ENCODE measurements at regions not wholly inside any gene's neighbourhood (a gene's known extent, or its start where the extent isn't known, plus 50 kb on each side); places are given as distances from the start of the nearest gene placed in this dataset.

DNA sequence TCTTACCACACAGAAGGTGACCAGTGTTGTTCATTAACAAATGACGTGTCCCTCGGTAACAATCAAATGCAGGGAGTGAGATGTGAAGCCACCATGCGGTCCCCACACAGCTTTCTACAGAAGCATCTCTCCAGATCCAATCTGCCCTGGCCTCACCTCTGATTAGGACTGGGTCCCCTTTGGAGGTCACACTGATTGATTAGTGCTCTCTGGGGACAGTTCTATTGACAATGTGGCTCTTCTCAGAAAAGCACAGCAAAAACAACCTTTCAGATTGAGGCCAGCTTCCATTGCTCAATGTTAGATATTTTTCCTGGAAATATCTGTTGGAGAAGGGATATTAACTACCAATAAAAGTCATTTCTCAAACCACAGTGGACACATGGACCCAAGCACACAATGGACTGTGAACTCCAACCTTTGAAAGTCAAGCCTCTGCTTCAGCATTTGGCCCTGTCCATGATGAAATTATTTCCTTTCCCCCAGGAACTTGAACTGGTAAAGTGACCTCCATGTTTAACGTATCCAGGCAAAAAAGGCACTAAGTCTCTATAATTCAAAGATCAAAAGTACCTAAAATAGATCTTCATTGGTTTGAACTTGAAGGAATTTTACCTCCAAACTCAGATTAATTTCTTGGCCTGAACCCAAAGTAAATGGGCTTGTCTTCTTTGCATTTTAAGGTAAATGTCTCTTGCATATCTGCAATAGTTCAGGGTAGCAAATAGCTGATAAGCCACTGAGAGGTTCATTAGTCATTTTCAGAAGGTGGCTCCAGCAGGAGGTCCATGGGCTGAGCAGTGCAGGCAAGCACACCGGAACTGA, 118.5 kb downstream of the FOXA2 start:
- no peak for DNase-seq
- H3K27me3 Mint-ChIP-seq (ENCODE audit: low read depth): no peaks in the 10 kb centered on the region
- no peak for ATAC-seq
- H3K4me3 Mint-ChIP-seq: no peak overlapping the region
- H3K9me3 Mint-ChIP-seq: peaks cover 6% of the 10 kb centered on the region
- no peaks in the 10 kb centered on the region for H3K36me3 Mint-ChIP-seq (ENCODE audit: insufficient read depth)
- H3K4me1 Mint-ChIP-seq (ENCODE audit: low read depth): no peaks in the 10 kb centered on the region

DNA sequence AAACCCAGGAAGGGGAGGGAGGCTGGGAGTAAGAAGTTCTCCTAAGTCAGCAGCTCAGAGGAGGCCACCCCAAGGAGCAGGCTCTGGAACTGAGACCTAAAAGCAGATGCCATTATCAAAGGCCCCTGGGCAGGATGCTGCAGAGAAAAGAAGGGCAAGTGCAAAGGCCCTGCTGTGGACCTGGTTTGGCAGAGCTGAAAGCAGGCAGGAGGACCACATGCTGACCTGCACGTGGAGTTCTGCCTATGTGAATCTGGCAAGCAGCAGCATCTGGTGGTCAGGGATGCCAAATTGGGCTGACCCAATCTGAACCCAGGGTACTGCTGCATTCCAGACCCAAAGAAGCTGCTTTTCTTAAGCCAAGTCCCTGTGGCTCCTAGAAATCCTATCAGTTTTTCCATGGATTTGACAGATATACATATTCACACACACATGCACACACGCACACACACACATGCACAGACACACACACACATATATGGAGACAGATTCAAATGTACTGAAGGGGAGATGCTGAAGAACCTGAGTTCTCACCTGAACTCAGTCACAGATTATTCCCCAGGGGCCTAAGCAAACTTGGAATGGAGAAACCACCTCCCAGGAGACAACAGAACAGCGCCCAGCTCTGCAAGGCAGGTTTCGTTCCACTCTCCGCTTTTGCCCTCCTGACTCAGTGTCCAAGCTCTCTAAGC, 119.9 kb downstream of the FOXA2 start:
- Mint-ChIP-seq H3K36me3 (ENCODE audit: insufficient read depth) (no peaks in the 10 kb centered on the region), H3K27me3 (ENCODE audit: low read depth) (no peaks in the 10 kb centered on the region), H3K9me3 (peaks cover 3% of the 10 kb centered on the region), H3K4me1 (ENCODE audit: low read depth) (no peaks in the 10 kb centered on the region), H3K4me3 (no peak overlapping the region)
- ATAC-seq (no peak), DNase-seq (no peak)

DNA sequence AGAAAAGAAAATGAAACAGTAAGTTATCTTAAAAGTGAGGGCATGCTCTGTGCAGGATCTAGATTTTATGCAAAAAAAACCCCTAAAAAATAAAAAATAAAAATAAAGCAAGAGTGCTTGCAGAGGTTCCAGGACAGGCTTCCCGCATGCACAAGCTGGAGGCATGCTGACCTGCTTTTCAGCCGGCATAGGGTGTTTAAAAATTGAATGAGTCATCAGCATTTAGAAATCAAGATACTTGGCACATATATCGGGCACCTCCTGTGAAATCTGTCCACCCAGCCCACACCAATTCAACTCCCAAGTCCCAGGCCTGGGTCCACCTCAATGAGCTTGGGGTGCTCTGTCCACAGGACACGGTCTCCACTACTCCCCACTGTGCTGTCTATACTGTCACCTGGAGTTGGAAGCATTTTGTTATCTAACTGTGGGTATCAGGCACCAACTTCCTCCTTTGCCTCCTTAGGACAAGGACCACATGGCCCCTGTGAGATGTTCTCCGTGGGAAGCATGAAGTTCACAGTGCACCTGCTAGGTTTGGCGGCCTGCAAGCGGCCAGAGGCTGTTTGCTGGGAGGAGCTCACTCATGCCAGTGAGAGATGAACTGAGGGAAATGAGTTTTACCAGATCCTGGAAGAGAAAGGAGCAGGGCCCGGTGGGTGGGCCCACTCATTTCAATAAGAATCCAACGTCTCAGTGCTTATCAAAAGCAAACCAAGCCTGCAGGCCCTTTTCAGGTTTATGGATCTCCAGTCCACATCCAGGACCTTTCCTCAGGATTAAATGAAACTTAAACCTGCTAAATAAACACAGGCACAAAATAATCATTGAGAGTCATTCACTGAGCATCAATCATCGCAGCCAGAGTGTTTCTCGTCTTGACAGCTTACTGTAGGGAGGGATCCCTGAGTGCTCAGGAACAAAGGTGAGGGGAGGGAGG, 121.1 kb downstream of the FOXA2 start:
- no peaks in the 10 kb centered on the region for H3K4me1 Mint-ChIP-seq (ENCODE audit: low read depth)
- H3K4me3 Mint-ChIP-seq: no peak overlapping the region
- H3K9me3 Mint-ChIP-seq: peaks cover 3% of the 10 kb centered on the region
- ATAC-seq (no peak), DNase-seq (no peak)
- no peaks in the 10 kb centered on the region for H3K36me3 Mint-ChIP-seq (ENCODE audit: insufficient read depth)
- H3K27me3 Mint-ChIP-seq (ENCODE audit: low read depth): no peaks in the 10 kb centered on the region

DNA sequence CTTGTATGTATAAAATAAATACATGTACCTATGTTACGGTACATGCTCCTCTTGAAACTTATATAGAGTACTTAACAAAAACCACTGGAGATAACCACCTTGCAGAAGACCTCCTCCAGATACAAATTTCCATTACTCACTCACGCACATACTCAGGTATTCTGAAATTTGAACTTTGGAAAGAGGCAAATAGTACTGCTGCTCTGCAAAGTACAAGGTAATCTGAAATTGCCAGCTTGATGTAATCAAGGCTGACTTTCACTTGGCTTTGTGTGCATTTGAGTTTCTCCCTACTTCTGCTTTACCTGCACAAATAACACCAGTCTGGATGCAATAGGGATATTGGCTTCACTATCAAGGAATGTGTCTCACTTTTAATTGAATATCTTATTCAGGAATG, 123.6 kb downstream of the FOXA2 start:
- no peaks in the 10 kb centered on the region for H3K4me1 Mint-ChIP-seq (ENCODE audit: low read depth)
- no peak for DNase-seq
- H3K27me3 Mint-ChIP-seq (ENCODE audit: low read depth): no peaks in the 10 kb centered on the region
- no peaks in the 10 kb centered on the region for H3K36me3 Mint-ChIP-seq (ENCODE audit: insufficient read depth)
- no peak overlapping the region for H3K4me3 Mint-ChIP-seq
- H3K9me3 Mint-ChIP-seq: no peaks in the 10 kb centered on the region
- no peak for ATAC-seq

DNA sequence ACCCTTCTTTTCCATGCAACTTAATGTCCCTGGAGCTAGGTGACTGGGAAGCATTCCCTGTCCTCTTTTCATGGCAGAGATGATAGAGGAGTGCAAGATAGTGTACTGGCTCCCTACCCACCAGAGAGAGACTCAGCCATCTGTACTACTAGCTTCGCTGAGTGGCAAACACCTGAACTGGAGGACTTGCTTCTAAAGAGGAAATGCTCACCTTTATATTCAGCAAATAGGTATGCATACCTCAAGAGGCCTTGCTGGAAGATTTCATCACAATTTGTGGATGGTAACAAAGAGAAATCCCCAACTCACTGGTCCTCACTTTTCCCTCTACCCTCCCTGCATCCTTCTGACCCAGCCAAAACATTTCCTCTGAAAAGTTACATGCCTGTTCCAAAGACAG, 124.1 kb downstream of the FOXA2 start:
- DNase-seq (no peak), ATAC-seq (no peak)
- no peaks in the 10 kb centered on the region for H3K27me3 Mint-ChIP-seq (ENCODE audit: low read depth)
- H3K9me3 Mint-ChIP-seq: no peaks in the 10 kb centered on the region
- no peaks in the 10 kb centered on the region for H3K36me3 Mint-ChIP-seq (ENCODE audit: insufficient read depth)
- H3K4me3 Mint-ChIP-seq: no peak overlapping the region
- H3K4me1 Mint-ChIP-seq (ENCODE audit: low read depth): no peaks in the 10 kb centered on the region

DNA sequence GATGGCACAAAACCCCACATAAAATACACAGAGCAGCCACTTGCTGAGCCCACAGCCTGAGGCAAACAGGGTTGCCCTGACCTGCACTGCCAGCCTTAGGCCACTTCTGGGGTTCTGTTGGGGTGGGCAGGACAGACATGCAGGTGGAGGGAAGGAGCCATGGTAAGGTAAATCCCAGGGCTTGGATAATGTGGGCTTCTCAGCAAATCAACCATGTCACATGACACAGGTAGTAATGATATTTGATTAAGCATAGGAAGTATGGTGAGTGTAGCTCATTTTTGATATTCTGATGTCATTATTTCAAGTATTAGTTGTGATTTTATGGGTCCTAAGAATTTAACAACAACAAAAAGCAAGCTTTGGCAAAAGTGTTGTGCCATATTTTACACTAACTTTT, 124.6 kb downstream of the FOXA2 start:
- Mint-ChIP-seq H3K36me3 (ENCODE audit: insufficient read depth) (no peaks in the 10 kb centered on the region), H3K9me3 (no peaks in the 10 kb centered on the region), H3K27me3 (ENCODE audit: low read depth) (no peaks in the 10 kb centered on the region), H3K4me1 (ENCODE audit: low read depth) (no peaks in the 10 kb centered on the region), H3K4me3 (no peak overlapping the region)
- DNase-seq (no peak), ATAC-seq (no peak)

DNA sequence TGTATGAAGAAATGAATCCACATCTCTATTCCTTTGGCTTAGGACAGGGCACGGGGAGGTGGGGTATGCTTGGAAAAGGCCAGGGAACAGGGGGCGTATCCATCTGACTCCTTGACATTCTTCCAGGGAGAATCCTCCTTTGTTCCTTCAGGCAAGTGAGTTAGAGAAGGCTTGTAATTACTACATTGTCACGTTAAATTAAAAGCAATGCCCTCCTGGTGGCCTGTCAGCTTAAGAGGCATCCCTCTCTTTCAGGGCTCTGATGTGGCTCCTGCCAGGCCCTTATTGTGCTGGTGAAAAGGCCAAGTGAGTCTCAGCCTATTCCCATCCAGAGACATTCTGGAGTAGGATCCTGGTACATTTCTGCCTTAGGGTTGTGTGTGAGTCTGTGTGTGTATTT, 128.3 kb downstream of the FOXA2 start:
- H3K36me3 Mint-ChIP-seq (ENCODE audit: insufficient read depth): no peaks in the 10 kb centered on the region
- DNase-seq (no peak), ATAC-seq (no peak)
- H3K4me3 Mint-ChIP-seq: no peak overlapping the region
- H3K4me1 Mint-ChIP-seq (ENCODE audit: low read depth): no peaks in the 10 kb centered on the region
- H3K9me3 Mint-ChIP-seq: peaks cover 3% of the 10 kb centered on the region
- no peaks in the 10 kb centered on the region for H3K27me3 Mint-ChIP-seq (ENCODE audit: low read depth)

DNA sequence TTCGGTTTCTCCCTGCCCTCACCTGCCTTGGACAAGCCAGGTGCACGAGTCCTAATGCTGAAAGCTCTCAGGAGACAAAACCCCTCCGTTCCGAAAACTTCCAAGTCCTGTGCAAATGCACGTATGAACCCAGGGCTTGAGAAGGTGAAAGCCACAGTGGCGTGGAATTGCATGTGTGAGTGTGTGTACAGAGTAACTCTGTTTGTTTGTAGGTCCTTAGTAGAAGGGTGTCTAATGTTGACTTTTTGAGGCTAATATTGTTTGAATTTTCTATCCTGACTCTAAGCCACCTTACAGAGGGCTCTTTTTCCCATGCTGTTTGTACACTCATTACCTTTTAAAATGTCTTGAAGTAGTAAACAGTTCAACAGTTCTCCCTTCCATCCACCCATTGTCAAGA, 129.1 kb downstream of the FOXA2 start:
- no peaks in the 10 kb centered on the region for H3K36me3 Mint-ChIP-seq (ENCODE audit: insufficient read depth)
- no peaks in the 10 kb centered on the region for H3K4me1 Mint-ChIP-seq (ENCODE audit: low read depth)
- H3K9me3 Mint-ChIP-seq: peaks cover 3% of the 10 kb centered on the region
- H3K4me3 Mint-ChIP-seq: no peak overlapping the region
- H3K27me3 Mint-ChIP-seq (ENCODE audit: low read depth): no peaks in the 10 kb centered on the region
- ATAC-seq (no peak), DNase-seq (no peak)

DNA sequence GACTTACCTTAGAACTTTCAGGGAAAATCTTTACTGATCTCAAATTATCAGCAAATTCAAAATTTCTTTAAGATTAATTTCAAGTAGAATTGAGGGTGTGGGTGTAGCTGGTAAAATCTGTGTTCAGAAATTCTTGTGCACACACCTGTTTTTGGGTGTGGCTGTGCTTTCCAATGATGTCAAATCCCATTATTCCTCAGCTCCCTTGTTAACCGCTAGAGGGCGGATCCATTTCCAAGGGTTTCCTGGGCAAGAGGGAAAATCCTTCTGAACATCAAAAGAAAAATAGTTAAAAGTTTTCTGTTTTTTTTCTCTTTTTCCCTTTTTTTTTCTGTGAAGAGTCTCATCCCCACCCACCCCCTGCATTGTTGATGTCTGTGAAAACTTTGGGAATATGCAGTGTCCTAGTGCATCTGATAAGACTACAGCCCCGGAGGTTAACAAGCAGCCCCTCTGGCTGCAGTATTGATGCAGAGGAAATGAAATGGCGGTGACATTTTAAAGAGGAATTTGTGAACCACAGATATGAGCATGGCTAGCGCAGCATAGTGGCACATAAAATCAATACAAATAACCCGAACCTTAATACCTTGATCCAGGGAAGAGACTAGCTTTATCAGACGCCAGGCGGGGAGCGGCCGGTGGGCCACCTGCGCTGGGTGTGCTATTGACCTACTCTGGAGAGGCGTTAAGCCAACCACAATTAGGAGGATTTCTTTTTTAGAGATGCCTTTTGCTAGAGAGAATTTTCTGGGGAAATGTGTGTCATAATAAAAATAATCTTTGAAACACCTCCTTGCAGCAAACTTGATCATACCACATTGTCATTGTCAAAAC, 130.9 kb downstream of the FOXA2 start:
- ATAC-seq: no peak
- DNase-seq: no peak
- no peaks in the 10 kb centered on the region for H3K36me3 Mint-ChIP-seq (ENCODE audit: insufficient read depth)
- peaks cover 3% of the 10 kb centered on the region for H3K9me3 Mint-ChIP-seq
- H3K4me3 Mint-ChIP-seq: no peak overlapping the region
- no peaks in the 10 kb centered on the region for H3K27me3 Mint-ChIP-seq (ENCODE audit: low read depth)
- H3K4me1 Mint-ChIP-seq (ENCODE audit: low read depth): no peaks in the 10 kb centered on the region

DNA sequence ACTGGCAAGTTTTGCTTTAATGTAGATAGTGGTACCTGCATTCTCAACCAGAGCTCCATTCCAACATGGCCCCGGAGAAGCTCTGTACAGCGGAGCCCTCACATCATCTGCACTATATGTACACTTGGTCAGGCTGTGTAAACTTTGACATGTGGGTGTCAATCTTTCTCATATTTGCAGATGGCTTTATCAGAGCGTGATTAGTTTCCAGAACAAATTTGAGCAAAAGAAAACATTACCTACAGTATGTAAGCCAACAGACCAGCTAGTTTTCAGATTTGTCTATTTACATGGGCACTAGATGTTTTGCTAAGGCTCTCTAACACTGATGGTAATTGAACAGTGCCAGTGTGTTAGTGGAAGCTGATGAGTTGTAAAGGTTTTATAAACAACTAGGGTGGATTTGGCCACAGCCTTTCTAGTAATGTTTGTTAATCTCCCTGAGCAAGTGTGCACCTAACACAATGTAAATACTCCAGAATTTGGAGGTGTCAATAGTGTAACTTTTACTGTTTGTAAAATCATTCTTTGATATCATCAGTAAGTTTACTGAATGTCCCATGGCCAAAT, 131.8 kb downstream of the FOXA2 start:
- Mint-ChIP-seq H3K4me1 (ENCODE audit: low read depth) (no peaks in the 10 kb centered on the region), H3K9me3 (peaks cover 3% of the 10 kb centered on the region), H3K4me3 (no peak overlapping the region), H3K36me3 (ENCODE audit: insufficient read depth) (no peaks in the 10 kb centered on the region), H3K27me3 (ENCODE audit: low read depth) (no peaks in the 10 kb centered on the region)
- ATAC-seq: no peak
- no peak for DNase-seq

DNA sequence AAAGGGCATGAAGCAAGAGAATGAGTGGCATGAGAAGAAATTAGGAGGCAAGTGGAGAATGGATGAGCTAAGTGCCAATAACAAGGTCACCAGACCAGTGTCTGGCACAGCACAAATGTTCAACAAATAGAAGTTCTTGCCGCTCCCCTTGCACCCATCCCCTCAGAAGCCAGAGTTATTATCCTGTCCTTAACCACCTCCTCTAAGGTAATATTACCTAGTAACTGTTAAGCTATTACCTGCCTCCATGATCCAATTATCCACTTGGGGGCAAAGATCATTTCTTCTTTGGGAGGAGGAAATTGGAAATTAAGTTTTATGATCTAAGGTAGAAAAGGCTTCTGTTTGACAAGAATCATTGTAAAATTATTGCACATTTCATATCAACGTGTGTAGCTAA, 133.8 kb downstream of the FOXA2 start:
- no peaks in the 10 kb centered on the region for H3K4me1 Mint-ChIP-seq (ENCODE audit: low read depth)
- H3K4me3 Mint-ChIP-seq: no peak overlapping the region
- no peaks in the 10 kb centered on the region for H3K27me3 Mint-ChIP-seq (ENCODE audit: low read depth)
- no peaks in the 10 kb centered on the region for H3K36me3 Mint-ChIP-seq (ENCODE audit: insufficient read depth)
- H3K9me3 Mint-ChIP-seq: peaks cover 3% of the 10 kb centered on the region
- ATAC-seq (no peak), DNase-seq (no peak)

DNA sequence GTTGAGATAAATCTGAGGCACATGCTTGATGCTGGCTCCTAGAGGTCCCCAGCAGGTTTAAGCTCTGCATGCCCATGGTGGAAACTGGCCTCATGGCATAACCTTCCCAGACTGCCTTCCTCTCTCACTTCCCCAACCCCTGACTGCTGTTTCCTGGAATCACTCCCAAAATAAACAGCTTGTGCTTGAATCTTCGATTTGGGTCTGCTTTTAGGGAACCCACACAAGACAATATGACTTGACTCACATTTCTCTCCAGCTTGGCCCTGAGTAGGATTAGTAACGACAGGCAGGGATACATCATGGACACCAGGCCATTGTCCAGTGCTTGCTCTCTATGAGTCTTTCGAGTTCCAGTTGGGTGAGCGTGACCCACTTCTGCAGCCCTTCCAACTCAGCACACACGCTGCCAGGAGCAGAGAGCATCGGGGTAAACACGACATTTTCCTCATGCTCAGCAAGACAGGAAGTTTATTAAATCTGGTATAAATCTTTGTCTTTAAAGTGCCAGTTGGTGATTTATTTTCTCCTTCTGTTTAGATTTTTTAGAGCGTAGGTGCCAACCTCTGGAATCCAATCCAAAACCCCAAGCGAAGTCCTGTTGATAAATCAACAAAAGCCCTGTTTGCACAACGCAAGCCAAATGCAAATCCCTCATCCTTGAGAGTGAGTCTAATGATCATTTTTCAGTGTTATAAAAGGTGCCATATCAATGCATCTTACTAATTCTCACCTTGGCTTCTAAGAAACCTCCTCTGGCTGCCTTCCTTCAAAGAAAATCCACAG, 135.0 kb downstream of the FOXA2 start:
- no peak for DNase-seq
- H3K27me3 Mint-ChIP-seq (ENCODE audit: low read depth): no peaks in the 10 kb centered on the region
- no peaks in the 10 kb centered on the region for H3K36me3 Mint-ChIP-seq (ENCODE audit: insufficient read depth)
- no peak overlapping the region for H3K4me3 Mint-ChIP-seq
- ATAC-seq: no peak
- H3K9me3 Mint-ChIP-seq: peaks cover 3% of the 10 kb centered on the region
- H3K4me1 Mint-ChIP-seq (ENCODE audit: low read depth): no peaks in the 10 kb centered on the region

DNA sequence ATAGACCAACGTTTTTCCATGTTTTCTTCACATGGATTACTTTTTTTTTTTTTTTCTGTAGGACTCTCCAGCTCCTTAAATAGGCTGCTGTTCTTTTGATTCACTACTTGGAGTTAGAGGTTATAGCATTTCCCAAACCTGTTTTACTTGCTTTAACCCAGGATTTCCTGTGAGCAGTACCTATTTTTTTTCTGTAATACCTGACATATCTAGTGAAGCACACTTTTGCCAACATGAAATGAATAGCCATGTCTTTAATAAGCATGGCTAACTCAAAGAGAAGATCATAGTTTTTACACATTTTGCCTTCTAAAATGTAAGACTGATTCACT, 137.0 kb downstream of the FOXA2 start:
- H3K27me3 Mint-ChIP-seq (ENCODE audit: low read depth): no peaks in the 10 kb centered on the region
- H3K9me3 Mint-ChIP-seq: peaks cover 3% of the 10 kb centered on the region
- ATAC-seq (no peak), DNase-seq (no peak)
- no peaks in the 10 kb centered on the region for H3K36me3 Mint-ChIP-seq (ENCODE audit: insufficient read depth)
- H3K4me3 Mint-ChIP-seq: no peak overlapping the region
- H3K4me1 Mint-ChIP-seq (ENCODE audit: low read depth): no peaks in the 10 kb centered on the region

Measured in activated T-cell treated with anti-CD3 and anti-CD28 coated beads, Interleukin-2, amount 50 U/mL, for 4 hours (primary cell).